Muscle layer of colon (tissue), 2 donors: ENCODE measurements at regions not wholly inside any gene's neighbourhood (a gene's known extent, or its start where the extent isn't known, plus 50 kb on each side); places are given as distances from the start of the nearest gene placed in this dataset.

Source experiments
- H3K27ac ChIP-seq: one replicate; pipeline ENCODE4 v1.7.0; 2013; ENCODE audit warnings: low read depth, mild to moderate bottlenecking, low read length, moderate library complexity
- H3K27me3 ChIP-seq, 2 donors: one replicate each; pipeline ENCODE4 v1.7.0; 2013; ENCODE audit warnings: low read length in 2 of 2, mild to moderate bottlenecking in 2 of 2; ENCODE audit not compliant: insufficient read depth in 2 of 2, control insufficient read depth in 1 of 2
- H3K36me3 ChIP-seq: one replicate; pipeline ENCODE4 v1.7.0; 2013; ENCODE audit warnings: mild to moderate bottlenecking, low read length; ENCODE audit not compliant: insufficient read depth
- H3K4me1 ChIP-seq: one replicate; pipeline ENCODE4 v1.7.0; 2013; ENCODE audit warnings: mild to moderate bottlenecking, low read length; ENCODE audit not compliant: insufficient read depth
- H3K4me3 ChIP-seq, 2 donors: one replicate each; pipeline ENCODE4 v1.7.0; 2013; ENCODE audit warnings: low read length in 2 of 2, low read depth in 1 of 2, mild to moderate bottlenecking in 1 of 2, moderate library complexity in 1 of 2
- H3K9ac ChIP-seq: one replicate; pipeline ENCODE4 v1.7.0; 2013; ENCODE audit warnings: low read length
- H3K9me3 ChIP-seq: one replicate; pipeline ENCODE4 v1.7.0; 2013; ENCODE audit warnings: mild to moderate bottlenecking, low read length
- donor health status: abdominal sarcoma.
- donor health status: Adenocarcinoma of cecum.

- H3K9me3 ChIP-seq: no peaks in the 10 kb centered on the region
- no peaks in the 10 kb centered on the region for H3K27me3 ChIP-seq
- H3K36me3 ChIP-seq: no peaks in the 10 kb centered on the region
- no peak overlapping the region for H3K27ac ChIP-seq
- H3K9ac ChIP-seq: no peak overlapping the region
- H3K4me3 ChIP-seq: no peak overlapping the region
- H3K4me1 ChIP-seq: peaks cover 13% of the 10 kb centered on the region
Measured at GRCh38 chr13:61727767-61728166, 312.1 kb upstream of the PCDH20 start.

DNA sequence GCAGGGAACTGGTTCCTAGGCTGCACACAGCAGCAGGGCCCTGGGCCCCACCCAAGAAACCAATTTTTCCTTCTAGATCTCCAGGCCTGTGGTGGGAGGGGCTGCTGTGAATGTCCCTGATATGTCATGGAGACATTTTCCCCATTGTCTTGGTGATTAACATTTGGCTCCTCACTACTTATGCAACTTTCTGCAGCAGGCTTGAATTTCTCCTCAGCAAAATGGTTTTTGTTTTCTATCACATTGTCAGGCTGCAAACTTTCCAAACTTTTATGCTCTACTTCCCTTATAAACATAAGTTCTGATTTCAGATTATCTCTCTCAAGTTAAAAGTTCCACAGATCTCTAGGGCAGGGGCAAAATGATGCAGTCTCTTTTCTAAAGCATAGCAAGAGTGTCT, 310.2 kb upstream of the PCDH20 start:
- no peak overlapping the region for H3K4me3 ChIP-seq
- H3K27me3 ChIP-seq: no peaks in the 10 kb centered on the region
- no peak overlapping the region for H3K27ac ChIP-seq
- no peak overlapping the region for H3K9ac ChIP-seq
- H3K4me1 ChIP-seq: peaks cover 13% of the 10 kb centered on the region
- H3K9me3 ChIP-seq: no peaks in the 10 kb centered on the region
- no peaks in the 10 kb centered on the region for H3K36me3 ChIP-seq

DNA sequence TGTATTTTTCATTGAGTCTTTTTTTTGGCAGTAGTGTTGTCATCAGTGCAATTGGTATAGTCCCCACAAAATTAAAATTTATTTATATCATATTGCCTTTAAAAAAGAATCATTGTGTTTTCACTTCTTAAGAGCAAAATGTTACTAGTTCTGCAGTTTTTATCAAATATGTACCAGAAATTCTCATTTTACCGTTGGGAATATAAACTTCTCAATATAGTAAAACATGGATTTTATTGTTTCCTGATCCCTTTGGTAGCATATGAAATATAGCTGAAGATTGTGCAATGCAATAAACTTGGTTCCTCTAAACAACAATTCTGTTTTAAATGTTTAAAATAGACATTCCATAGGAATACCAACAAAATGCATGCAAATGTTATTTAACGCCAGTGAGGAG, 306.5 kb upstream of the PCDH20 start:
- H3K4me3 ChIP-seq: no peak overlapping the region
- no peaks in the 10 kb centered on the region for H3K36me3 ChIP-seq
- no peak overlapping the region for H3K9ac ChIP-seq
- no peaks in the 10 kb centered on the region for H3K9me3 ChIP-seq
- H3K27me3 ChIP-seq: no peaks in the 10 kb centered on the region
- H3K4me1 ChIP-seq: no peaks in the 10 kb centered on the region
- H3K27ac ChIP-seq: no peak overlapping the region

DNA sequence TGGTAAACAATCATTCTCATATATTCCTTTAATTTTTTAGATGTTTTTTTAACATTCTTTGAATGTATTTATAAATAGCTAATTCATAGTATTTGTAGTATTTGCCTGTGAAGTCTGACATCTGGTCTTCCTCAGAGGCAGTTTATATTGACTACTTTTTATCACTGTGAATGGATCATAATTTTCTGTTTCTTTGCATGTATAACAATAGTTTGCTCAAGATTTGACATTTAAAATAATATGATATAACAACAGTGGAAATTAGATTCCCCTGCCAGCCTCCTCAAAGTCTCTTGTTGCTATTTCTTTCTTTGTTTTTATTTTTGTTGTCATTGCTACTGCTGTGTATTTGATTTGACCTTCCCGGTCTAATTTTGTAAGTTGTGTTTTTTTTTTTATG, 297.0 kb upstream of the PCDH20 start:
- H3K27ac ChIP-seq: no peak overlapping the region
- H3K27me3 ChIP-seq: no peaks in the 10 kb centered on the region
- H3K9me3 ChIP-seq: no peaks in the 10 kb centered on the region
- no peak overlapping the region for H3K4me3 ChIP-seq
- no peaks in the 10 kb centered on the region for H3K4me1 ChIP-seq
- no peaks in the 10 kb centered on the region for H3K36me3 ChIP-seq
- no peak overlapping the region for H3K9ac ChIP-seq

GRCh38 chr13:61709258-61709657, 293.6 kb upstream of the PCDH20 start:
- no peak overlapping the region for H3K27ac ChIP-seq
- no peak overlapping the region for H3K4me3 ChIP-seq

DNA sequence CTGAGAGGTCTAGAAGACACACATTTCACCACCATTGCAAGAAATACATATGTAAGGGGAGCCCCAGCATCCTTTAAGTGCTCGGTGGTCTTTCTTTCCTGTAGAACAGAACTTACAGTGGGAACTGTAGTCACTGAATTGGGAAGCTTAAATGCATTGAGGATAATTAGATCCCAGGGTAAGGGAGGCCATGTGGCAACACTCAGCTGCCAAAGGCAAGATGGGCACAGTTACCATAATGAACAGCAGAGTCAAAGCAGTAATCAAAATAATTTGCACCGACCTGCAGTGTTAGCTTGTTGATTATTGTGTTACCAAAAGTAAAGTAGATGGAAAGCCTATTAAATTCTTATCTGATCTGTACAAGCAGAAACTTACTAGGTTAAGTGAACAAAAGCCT, 291.2 kb upstream of the PCDH20 start:
- Histone ChIP-seq H3K4me1 (no peaks in the 10 kb centered on the region), H3K27ac (no peak overlapping the region), H3K9me3 (no peaks in the 10 kb centered on the region), H3K36me3 (no peaks in the 10 kb centered on the region), H3K9ac (no peak overlapping the region), H3K4me3 (no peak overlapping the region), H3K27me3 (no peaks in the 10 kb centered on the region)

More at GRCh38 chr13:61709258-61709657, 293.6 kb upstream of the PCDH20 start:
- Histone ChIP-seq H3K36me3 (no peaks in the 10 kb centered on the region), H3K9me3 (no peaks in the 10 kb centered on the region), H3K27me3 (no peaks in the 10 kb centered on the region), H3K9ac (no peak overlapping the region), H3K4me1 (no peaks in the 10 kb centered on the region)

DNA sequence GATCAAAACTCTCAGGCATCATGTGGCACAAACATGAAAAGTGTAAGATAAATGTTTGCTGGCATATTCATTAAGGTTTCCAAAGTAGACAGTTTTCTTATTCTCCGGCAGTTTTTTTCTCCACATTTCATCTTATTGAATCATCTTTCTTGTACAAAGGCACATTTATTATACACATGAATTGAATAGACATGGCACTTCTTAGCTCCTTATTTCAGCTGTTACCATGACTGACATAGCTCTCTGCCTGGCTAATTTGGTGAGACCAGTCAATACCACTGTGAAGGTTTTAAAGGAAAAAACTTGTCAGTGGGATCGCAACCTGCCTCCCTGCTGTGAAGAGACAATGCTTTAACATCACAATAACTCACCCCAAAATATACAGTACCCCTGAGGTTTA, 285.0 kb upstream of the PCDH20 start:
- Histone ChIP-seq H3K27ac (no peak overlapping the region), H3K9ac (no peak overlapping the region), H3K36me3 (no peaks in the 10 kb centered on the region), H3K4me3 (no peak overlapping the region), H3K4me1 (no peaks in the 10 kb centered on the region), H3K27me3 (no peaks in the 10 kb centered on the region), H3K9me3 (no peaks in the 10 kb centered on the region)

DNA sequence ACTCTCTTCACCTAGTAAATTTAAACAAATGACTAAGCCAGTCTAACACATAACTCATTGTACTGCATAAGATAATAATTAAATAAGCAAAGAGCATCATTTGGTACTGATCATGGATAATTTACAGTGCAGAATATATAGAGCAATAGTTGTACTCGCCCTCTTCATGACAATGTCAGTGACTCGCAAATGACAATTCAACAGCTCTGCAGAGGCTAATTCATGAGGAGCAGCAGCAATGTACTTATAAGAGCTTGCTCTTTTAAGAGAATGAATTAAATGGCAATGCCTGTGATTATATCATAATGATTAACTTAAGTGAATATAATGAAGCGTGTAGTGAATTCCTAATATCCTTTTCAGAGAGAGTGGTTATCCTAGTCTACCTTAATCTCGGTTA, 284.5 kb upstream of the PCDH20 start:
- no peaks in the 10 kb centered on the region for H3K27me3 ChIP-seq
- H3K27ac ChIP-seq: no peak overlapping the region
- no peak overlapping the region for H3K4me3 ChIP-seq
- H3K9me3 ChIP-seq: no peaks in the 10 kb centered on the region
- H3K4me1 ChIP-seq: no peaks in the 10 kb centered on the region
- no peak overlapping the region for H3K9ac ChIP-seq
- H3K36me3 ChIP-seq: no peaks in the 10 kb centered on the region

- no peaks in the 10 kb centered on the region for H3K36me3 ChIP-seq
Measured at GRCh38 chr13:61696676-61697075, 281.0 kb upstream of the PCDH20 start.

DNA sequence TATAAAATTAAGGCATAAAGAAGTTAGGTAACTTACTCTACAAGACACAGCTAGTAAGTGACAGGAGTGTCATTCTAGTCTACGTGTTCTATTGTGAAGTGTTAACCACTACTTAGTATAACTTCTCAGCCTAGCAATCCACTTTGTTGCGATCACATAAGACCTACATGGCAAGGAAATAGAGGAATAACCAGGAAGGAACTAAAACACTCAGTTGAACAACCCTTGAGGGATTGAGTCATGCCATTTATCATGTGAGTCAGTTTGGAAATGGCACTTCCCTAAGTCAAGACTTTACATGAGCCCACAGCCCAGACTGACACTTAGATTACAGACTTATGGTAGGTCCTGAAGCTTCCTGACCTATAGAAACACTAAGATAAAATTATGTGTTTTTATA, 279.5 kb upstream of the PCDH20 start:
- Histone ChIP-seq H3K9me3 (no peaks in the 10 kb centered on the region), H3K36me3 (no peaks in the 10 kb centered on the region), H3K4me1 (no peaks in the 10 kb centered on the region), H3K9ac (no peak overlapping the region), H3K27me3 (no peaks in the 10 kb centered on the region), H3K27ac (no peak overlapping the region), H3K4me3 (no peak overlapping the region)

More at GRCh38 chr13:61696676-61697075, 281.0 kb upstream of the PCDH20 start:
- no peak overlapping the region for H3K27ac ChIP-seq
- H3K27me3 ChIP-seq: no peaks in the 10 kb centered on the region
- H3K4me1 ChIP-seq: no peaks in the 10 kb centered on the region
- H3K9ac ChIP-seq: no peak overlapping the region
- no peaks in the 10 kb centered on the region for H3K9me3 ChIP-seq
- no peak overlapping the region for H3K4me3 ChIP-seq

DNA sequence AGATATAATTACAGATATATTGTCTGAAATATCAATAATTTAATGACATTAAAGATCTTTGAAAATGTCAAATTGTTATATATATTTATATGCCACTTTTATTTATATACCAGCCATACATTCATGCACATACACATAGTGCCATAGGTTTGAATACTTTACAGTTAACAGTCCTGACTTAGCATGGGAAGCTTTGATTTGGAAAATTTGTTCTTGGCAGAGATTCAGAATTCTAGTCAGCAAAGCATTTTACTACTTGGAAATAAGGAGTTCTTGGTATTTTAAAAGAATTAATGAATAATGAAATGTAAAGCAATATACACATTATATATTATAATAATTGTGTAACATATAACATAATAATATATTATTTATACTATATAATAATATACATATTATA, 277.0 kb upstream of the PCDH20 start:
- H3K27me3 ChIP-seq: no peaks in the 10 kb centered on the region
- no peak overlapping the region for H3K27ac ChIP-seq
- no peak overlapping the region for H3K4me3 ChIP-seq
- H3K9ac ChIP-seq: no peak overlapping the region
- no peaks in the 10 kb centered on the region for H3K4me1 ChIP-seq
- H3K36me3 ChIP-seq: no peaks in the 10 kb centered on the region
- no peaks in the 10 kb centered on the region for H3K9me3 ChIP-seq

DNA sequence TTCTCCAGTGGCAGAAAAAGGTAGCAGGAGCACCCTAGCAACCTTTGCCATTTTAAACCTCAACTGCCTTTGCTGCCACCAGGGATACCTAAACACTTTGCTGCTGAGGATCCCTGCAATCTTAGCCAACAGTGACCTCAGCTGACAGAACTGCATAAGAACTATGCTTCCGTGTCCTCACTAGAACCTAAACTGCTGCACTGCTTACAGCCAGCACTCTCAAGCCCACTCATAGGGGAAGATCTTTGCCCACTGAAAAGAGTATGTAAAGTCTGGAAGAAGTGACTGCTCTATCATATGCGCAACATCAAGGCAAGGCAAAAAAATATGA, 270.0 kb upstream of the PCDH20 start:
- H3K36me3 ChIP-seq: no peaks in the 10 kb centered on the region
- H3K27me3 ChIP-seq: no peaks in the 10 kb centered on the region
- H3K4me1 ChIP-seq: no peaks in the 10 kb centered on the region
- H3K4me3 ChIP-seq: no peak overlapping the region
- H3K9me3 ChIP-seq: no peaks in the 10 kb centered on the region
- no peak overlapping the region for H3K9ac ChIP-seq
- H3K27ac ChIP-seq: no peak overlapping the region
